Spleen (tissue), 11 donors: ENCODE measurements at regions not wholly inside any gene's neighbourhood (a gene's known extent, or its start where the extent isn't known, plus 50 kb on each side); places are given as distances from the start of the nearest gene placed in this dataset.
"Not testable (repeated sequence)": the region's sequence is repeated elsewhere in the genome, so short reads cannot be mapped to it uniquely, and the experiment has no call there.

Experiments
- DNase-seq: peaks from one replicate; pipeline ENCODE4 v3.0.0-alpha.2; 2020
- H3K27ac ChIP-seq, 8 donors: fragments of 200-600 bp; sonication (generic) in 7 of 8; 1 replicate in 4 of 8; 2 replicates in 4 of 8; pipeline versions ENCODE4 v1.5.0 to v1.8.0; 2016 to 2021; ENCODE audit warnings: inconsistent platforms in 4 of 8, mild to moderate bottlenecking in 4 of 8, moderate library complexity in 1 of 8
- H3K27me3 ChIP-seq, 7 donors: fragments of 200-600 bp; sonication (generic) in 6 of 7; replicated peaks in 1 of 7; 1 replicate in 4 of 7; 2 replicates in 3 of 7; pipeline versions ENCODE4 v1.5.0 to v1.8.0; 2016 to 2021; ENCODE audit warnings: inconsistent platforms in 3 of 7, mild to moderate bottlenecking in 1 of 7
- H3K36me3 ChIP-seq, 6 donors: fragments of 200-600 bp; sonication (generic) in 5 of 6; 1 replicate in 4 of 6; 2 replicates in 2 of 6; pipeline versions ENCODE4 v1.5.0 to v1.8.0; 2016 to 2021; ENCODE audit warnings: inconsistent platforms in 2 of 6
- H3K4me1 ChIP-seq, 6 donors: fragments of 200-600 bp; sonication (generic) in 5 of 6; 1 replicate in 3 of 6; 2 replicates in 3 of 6; pipeline versions ENCODE4 v1.5.0 to v1.8.0; 2016 to 2021; ENCODE audit warnings: inconsistent platforms in 3 of 6
- H3K4me3 ChIP-seq, 8 donors: fragments of 200-600 bp; sonication (generic) in 7 of 8; 1 replicate in 4 of 8; 2 replicates in 4 of 8; pipeline versions ENCODE4 v1.5.0 to v1.8.0; 2016 to 2021; ENCODE audit warnings: inconsistent platforms in 4 of 8, mild to moderate bottlenecking in 4 of 8, moderate library complexity in 2 of 8
- H3K9me3 ChIP-seq, 8 donors: fragments of 200-600 bp; sonication (generic) in 7 of 8; 1 replicate in 4 of 8; 2 replicates in 4 of 8; pipeline versions ENCODE4 v1.5.0 to v1.8.0; 2016 to 2021; ENCODE audit warnings: inconsistent platforms in 4 of 8
- POLR2A ChIP-seq, 3 donors: fragments of 450-650 bp; IDR thresholded peaks; one replicate each; pipeline ENCODE4 v1.5.1; 2017; ENCODE audit warnings: antibody characterized with exemption in 3 of 3, mild to moderate bottlenecking in 1 of 3
- POLR2AphosphoS5 ChIP-seq, 3 donors: sonication (generic); formaldehyde crosslinking; IDR thresholded peaks; one replicate each; pipeline ENCODE4 v1.5.1; 2017; ENCODE audit warnings: antibody characterized with exemption in 3 of 3
- WGBS, 5 donors: extraction: QIAGEN DNeasy Blood & Tissue Kit in 3 of 5; methylation state at CpG; one replicate each; pipeline versions ENCODE4 v1.1.5 to v1.1.7; 2013 to 2018; 5-methylcytosine and 5-hydroxymethylcytosine counted together
- intact Hi-C: fragments of 100-400 bp; cut with DNase I; formaldehyde crosslinking; loops from one replicate; pipeline ENCODE4 v1.15.0; 2023; ENCODE audit warnings: low total_unique reads
- TF ChIP-seq, protein P1 (sequence below), 11 experiments: fragments of 200-600 bp in 7 of 11; fragments of 450-650 bp in 4 of 11; sonication (generic) in 4 of 11; IDR thresholded peaks in 8 of 11; conservative IDR thresholded peaks in 3 of 11; 1 replicate in 7 of 11; 2 replicates in 4 of 11; pipeline versions ENCODE4 v1.4.0 to v1.8.0; 2016 to 2021; ENCODE audit warnings: antibody characterized with exemption in 11 of 11, inconsistent platforms in 4 of 11, mild to moderate bottlenecking in 1 of 11
- donor health status: healthy with polysubstance abuse.
- donor health status: DM: no; HTN: no; CAD: no; lungs with moderate emphysema.
- donor health status: DM: no; HTN: no; CAD: no.
- donor health status: Bipolar disorder and iron deficiency.
- donor health status: healthy.
- donor health status: DM: no; HTN: no; CAD: no.
- donor health status: DM: yes; HTN: yes; CAD: no.

DNA sequence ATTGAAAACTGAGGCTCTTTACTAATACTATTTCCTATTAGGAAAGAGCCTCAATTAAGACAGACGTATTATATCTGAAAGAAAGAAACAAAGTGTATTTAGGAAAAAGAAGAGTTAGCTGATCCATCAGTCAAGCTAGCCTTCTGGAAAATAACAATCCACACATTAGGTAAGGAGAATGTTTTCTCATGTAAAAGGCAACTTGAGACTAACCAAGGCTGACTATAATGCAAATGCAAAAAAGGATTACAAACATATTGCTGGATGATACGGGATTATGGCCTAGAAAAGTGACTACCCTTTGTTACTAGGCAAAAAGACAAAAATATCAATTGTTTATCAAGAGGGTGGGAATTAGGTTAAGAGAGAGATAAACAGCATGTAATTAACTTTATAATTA, 176.9 kb downstream of the RFPL4B start:
- H3K4me1 ChIP-seq = no peaks in the 10 kb centered on the region
- no peaks in the 10 kb centered on the region for H3K27me3 ChIP-seq
- DNase-seq = no peak
- intact Hi-C loops = no loop called here
- no peaks in the 10 kb centered on the region for H3K36me3 ChIP-seq
- H3K4me3 ChIP-seq = no peak overlapping the region
- H3K27ac ChIP-seq = no peak overlapping the region
- H3K9me3 ChIP-seq = peaks cover 0 to 6% (median 0%) of the 10 kb centered on the region in 8 donors
- TF ChIP-seq, protein P1, sequence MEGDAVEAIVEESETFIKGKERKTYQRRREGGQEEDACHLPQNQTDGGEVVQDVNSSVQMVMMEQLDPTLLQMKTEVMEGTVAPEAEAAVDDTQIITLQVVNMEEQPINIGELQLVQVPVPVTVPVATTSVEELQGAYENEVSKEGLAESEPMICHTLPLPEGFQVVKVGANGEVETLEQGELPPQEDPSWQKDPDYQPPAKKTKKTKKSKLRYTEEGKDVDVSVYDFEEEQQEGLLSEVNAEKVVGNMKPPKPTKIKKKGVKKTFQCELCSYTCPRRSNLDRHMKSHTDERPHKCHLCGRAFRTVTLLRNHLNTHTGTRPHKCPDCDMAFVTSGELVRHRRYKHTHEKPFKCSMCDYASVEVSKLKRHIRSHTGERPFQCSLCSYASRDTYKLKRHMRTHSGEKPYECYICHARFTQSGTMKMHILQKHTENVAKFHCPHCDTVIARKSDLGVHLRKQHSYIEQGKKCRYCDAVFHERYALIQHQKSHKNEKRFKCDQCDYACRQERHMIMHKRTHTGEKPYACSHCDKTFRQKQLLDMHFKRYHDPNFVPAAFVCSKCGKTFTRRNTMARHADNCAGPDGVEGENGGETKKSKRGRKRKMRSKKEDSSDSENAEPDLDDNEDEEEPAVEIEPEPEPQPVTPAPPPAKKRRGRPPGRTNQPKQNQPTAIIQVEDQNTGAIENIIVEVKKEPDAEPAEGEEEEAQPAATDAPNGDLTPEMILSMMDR (IDR thresholded peaks at IDR 0.05 in 8 of 11, conservative IDR thresholded peaks at IDR 0.05 in 3 of 11) = no peak
- no peak for TF ChIP-seq POLR2AphosphoS5 (IDR thresholded peaks at IDR 0.05)
- TF ChIP-seq POLR2A (IDR thresholded peaks at IDR 0.05) = no peak
- WGBS, 5 donors = 83 to 86% (median 85%) methylated on average over 2 of the region's 2 CpGs

DNA sequence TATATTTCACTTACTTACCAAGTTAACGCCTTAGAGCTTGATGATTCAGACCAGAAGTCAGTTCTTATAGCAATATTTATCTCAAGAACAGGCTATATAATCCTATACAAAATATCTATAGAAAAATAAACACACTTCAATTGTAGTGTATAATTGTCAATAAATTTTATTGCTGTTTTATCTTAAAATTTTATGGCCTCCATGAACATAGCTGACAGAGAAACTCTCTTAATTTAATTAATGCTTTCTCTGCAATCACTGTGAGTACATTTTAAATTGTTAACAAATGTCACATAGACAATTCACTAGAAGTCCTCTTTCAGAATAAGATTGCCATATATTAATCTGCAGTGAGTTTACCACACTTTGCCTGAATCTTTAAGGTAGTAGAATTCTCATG, 178.6 kb downstream of the RFPL4B start:
- intact Hi-C loops = no loop called here

DNA sequence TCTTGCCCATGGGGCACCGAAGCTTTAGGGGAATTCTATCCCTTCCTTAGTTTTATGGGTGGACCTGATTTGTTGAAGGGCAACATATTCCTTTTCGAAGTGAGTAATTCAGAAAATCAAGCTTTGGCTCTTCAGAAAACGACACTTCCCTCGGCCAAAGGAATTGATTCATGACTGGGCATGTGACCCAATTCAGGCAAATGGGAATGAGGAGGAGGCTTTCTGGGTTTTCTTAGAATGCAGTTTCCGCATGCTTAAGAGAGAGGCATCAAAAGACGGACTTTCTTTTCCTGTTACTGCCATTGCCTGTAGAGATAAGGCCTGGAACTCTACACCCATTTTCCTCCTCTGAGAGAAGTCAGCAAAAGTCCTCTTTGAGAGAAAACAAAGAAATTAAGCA, 179.5 kb downstream of the RFPL4B start:
- no peak for TF ChIP-seq POLR2AphosphoS5 (IDR thresholded peaks at IDR 0.05)
- TF ChIP-seq, protein P1 (IDR thresholded peaks at IDR 0.05 in 8 of 11, conservative IDR thresholded peaks at IDR 0.05 in 3 of 11) = no peak
- no peak for TF ChIP-seq POLR2A (IDR thresholded peaks at IDR 0.05)
- Histone ChIP-seq H3K4me3 (no peak overlapping the region), H3K27ac (no peak overlapping the region), H3K4me1 (no peaks in the 10 kb centered on the region), H3K36me3 (no peaks in the 10 kb centered on the region), H3K9me3 (peaks cover 0 to 6% (median 0%) of the 10 kb centered on the region in 8 donors), H3K27me3 (no peaks in the 10 kb centered on the region)
- 84 to 89% (median 86%) methylated on average over 6 of the region's 6 CpGs for WGBS, 5 donors
- intact Hi-C loops = no loop called here
- DNase-seq = no peak

More for the DNA sequence above, 178.6 kb downstream of the RFPL4B start:
- WGBS, 5 donors = 83 to 88% (median 84%) methylated on average over 1 of the region's 1 CpG
- no peak for DNase-seq
- Histone ChIP-seq H3K4me1 (no peaks in the 10 kb centered on the region), H3K36me3 (no peaks in the 10 kb centered on the region), H3K4me3 (no peak overlapping the region), H3K27ac (no peak overlapping the region), H3K27me3 (no peaks in the 10 kb centered on the region), H3K9me3 (peaks cover 0 to 6% (median 0%) of the 10 kb centered on the region in 8 donors)
- TF ChIP-seq, protein P1 (IDR thresholded peaks at IDR 0.05 in 8 of 11, conservative IDR thresholded peaks at IDR 0.05 in 3 of 11) = no peak
- TF ChIP-seq POLR2A (IDR thresholded peaks at IDR 0.05) (no peak), POLR2AphosphoS5 (IDR thresholded peaks at IDR 0.05) (no peak)

DNA sequence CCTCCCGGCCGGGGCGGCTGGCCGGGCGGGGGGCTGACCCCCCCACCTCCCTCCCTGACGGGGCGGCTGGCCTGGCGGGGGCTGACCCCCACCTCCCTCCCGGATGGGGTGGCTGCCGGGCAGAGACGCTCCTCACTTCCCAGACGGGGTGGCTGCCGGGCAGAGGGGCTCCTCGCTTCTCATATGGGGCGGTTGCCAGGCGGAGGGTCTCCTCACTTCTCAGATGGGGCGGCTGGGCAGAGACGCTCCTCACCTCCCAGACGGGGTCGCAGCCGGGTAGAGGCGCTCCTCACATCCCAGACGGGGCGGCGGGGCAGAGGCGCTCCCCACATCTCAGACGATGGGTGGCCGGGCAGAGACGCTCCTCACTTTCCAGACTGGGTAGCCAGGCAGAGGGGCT, 181.2 kb downstream of the RFPL4B start:
- H3K4me3 ChIP-seq, H3K27ac ChIP-seq, H3K4me1 ChIP-seq, DNase-seq, H3K27me3 ChIP-seq, intact Hi-C loops, H3K36me3 ChIP-seq, H3K9me3 ChIP-seq: not testable (repeated sequence)
- 92 to 99% (median 96%) methylated on average over 12 to 29 of the region's 29 CpGs; no CpG with 5 or more reads in 1 of the 5 donors for WGBS, 5 donors

DNA sequence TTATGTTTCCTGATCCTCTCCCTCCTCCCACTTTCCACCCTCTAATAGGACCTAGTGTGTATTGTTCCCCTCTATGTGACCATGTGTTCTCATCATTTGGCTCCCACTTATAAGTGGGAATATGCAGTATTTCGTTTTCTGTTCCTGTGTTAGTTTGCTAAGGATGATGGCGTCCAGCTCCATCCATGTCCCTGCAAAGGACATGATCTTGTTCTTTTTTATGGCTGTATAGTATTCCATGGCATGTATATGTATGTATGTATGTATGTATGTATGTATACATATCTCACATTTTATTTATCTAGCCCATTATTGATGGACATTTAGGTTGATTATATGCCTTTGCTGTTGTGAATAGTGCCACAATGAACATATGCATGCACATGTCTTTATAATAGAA, 188.7 kb downstream of the RFPL4B start:
- H3K9me3 ChIP-seq = peaks cover 0 to 8% (median 2%) of the 10 kb centered on the region in 8 donors
- H3K36me3 ChIP-seq = no peaks in the 10 kb centered on the region
- H3K4me3 ChIP-seq = no peak overlapping the region
- DNase-seq = no peak
- no peak for TF ChIP-seq POLR2AphosphoS5 (IDR thresholded peaks at IDR 0.05)
- no peak for TF ChIP-seq POLR2A (IDR thresholded peaks at IDR 0.05)
- TF ChIP-seq, protein P1 (IDR thresholded peaks at IDR 0.05 in 8 of 11, conservative IDR thresholded peaks at IDR 0.05 in 3 of 11) = no peak
- H3K27ac ChIP-seq = no peak overlapping the region
- intact Hi-C loops = no loop called here
- H3K27me3 ChIP-seq = no peaks in the 10 kb centered on the region
- H3K4me1 ChIP-seq = no peaks in the 10 kb centered on the region
- 74 to 84% (median 80%) methylated on average over 2 of the region's 2 CpGs for WGBS, 5 donors
